AG04450 (cell line): ENCODE measurements at regions not wholly inside any gene's neighbourhood (a gene's known extent, or its start where the extent isn't known, plus 50 kb on each side); places are given as distances from the start of the nearest gene placed in this dataset.

Experiments
- CTCF ChIA-PET: fragments of 300-600, 350-600 bp; formaldehyde crosslinking; extraction: SDS; loops from one replicate; lab custom pipeline; 2022; ENCODE audit warnings: antibody characterized with exemption, inconsistent platforms; lab: Charles Lee
- POLR2A ChIA-PET: fragments of 350-600 bp; formaldehyde crosslinking; extraction: SDS; loops from one replicate; lab custom pipeline; 2021; ENCODE audit warnings: antibody characterized with exemption, inconsistent platforms; lab: Yijun Ruan, JAX
- DNase-seq: peaks from one replicate; pipeline ENCODE4 v3.0.0-alpha.2; 2011; ENCODE audit warnings: low read depth, low spot score
- H3K27ac ChIP-seq: one replicate; pipeline ENCODE4 v1.5.1; 2012; ENCODE audit warnings: low read depth, low read length, control low read depth
- H3K27me3 ChIP-seq: one replicate; pipeline ENCODE4 v1.6.0; 2012; ENCODE audit warnings: low read length; ENCODE audit not compliant: control insufficient read depth, insufficient read depth
- H3K4me3 ChIP-seq: 2 replicates; pipeline ENCODE4 v1.5.1; 2011; ENCODE audit warnings: mild to moderate bottlenecking, low read depth, low read length, control low read depth
- H3K9me3 ChIP-seq: 2 replicates; pipeline ENCODE4 v1.5.1; 2012; ENCODE audit warnings: low read length; ENCODE audit not compliant: control insufficient read depth, insufficient read depth
- CTCF ChIP-seq: IDR thresholded peaks from 2 replicates; pipeline ENCODE4 v1.5.1; 2011; ENCODE audit warnings: low read depth, low read length, control low read depth, inconsistent platforms

GRCh38 chr9:28155067-28155466 is 581.8 kb upstream of the C9orf72 start:
- CTCF ChIA-PET = no interaction called here
- Histone ChIP-seq H3K27me3 (no peaks in the 10 kb centered on the region), H3K4me3 (no peak overlapping the region), H3K27ac (no peak overlapping the region), H3K9me3 (peaks cover 3% of the 10 kb centered on the region; the same call in 1 of the 2 replicates)
- POLR2A ChIA-PET = no interaction called here
- TF ChIP-seq CTCF = no peak
- no peak for DNase-seq

- POLR2A ChIA-PET = no interaction called here
Measured at GRCh38 chr9:28155671-28156070, 582.4 kb upstream of the C9orf72 start.

GRCh38 chr9:28158451-28158850 is 585.2 kb upstream of the C9orf72 start:
- ChIA-PET CTCF (no interaction called here), POLR2A (no interaction called here)
- Histone ChIP-seq H3K27ac (no peak overlapping the region), H3K27me3 (no peaks in the 10 kb centered on the region), H3K4me3 (no peak overlapping the region), H3K9me3 (no peaks in the 10 kb centered on the region)
- DNase-seq = no peak
- no peak for TF ChIP-seq CTCF

More at GRCh38 chr9:28155671-28156070, 582.4 kb upstream of the C9orf72 start:
- Histone ChIP-seq H3K9me3 (no peaks in the 10 kb centered on the region), H3K4me3 (no peak overlapping the region), H3K27ac (no peak overlapping the region), H3K27me3 (no peaks in the 10 kb centered on the region)
- no peak for DNase-seq
- CTCF ChIA-PET = no interaction called here
- TF ChIP-seq CTCF = no peak

- H3K4me3 ChIP-seq = no peak overlapping the region
- no peak for DNase-seq
- TF ChIP-seq CTCF = no peak
- POLR2A ChIA-PET = no interaction called here
- H3K9me3 ChIP-seq = no peaks in the 10 kb centered on the region
- no peak overlapping the region for H3K27ac ChIP-seq
- CTCF ChIA-PET = no interaction called here
- no peaks in the 10 kb centered on the region for H3K27me3 ChIP-seq
Measured at GRCh38 chr9:28163619-28164018, 590.3 kb upstream of the C9orf72 start.

- no peak for TF ChIP-seq CTCF
- CTCF ChIA-PET = no interaction called here
- Histone ChIP-seq H3K27ac (no peak overlapping the region), H3K9me3 (no peaks in the 10 kb centered on the region), H3K4me3 (no peak overlapping the region), H3K27me3 (no peaks in the 10 kb centered on the region)
- POLR2A ChIA-PET = no interaction called here
- DNase-seq = no peak
Measured at GRCh38 chr9:28166179-28166578, 592.9 kb upstream of the C9orf72 start.
